HG02884 (cell line): ENCODE measurements at regions not wholly inside any gene's neighbourhood (a gene's known extent, or its start where the extent isn't known, plus 50 kb on each side); places are given as distances from the start of the nearest gene placed in this dataset.
"Not testable (repeated sequence)": the region's sequence is repeated elsewhere in the genome, so short reads cannot be mapped to it uniquely, and the experiment has no call there.

ENCODE experiments used
- ATAC-seq: cut with Tn5 transposase; IDR thresholded peaks from one replicate; pipeline ENCODE4 v1.9.1; 2021; ENCODE audit warnings: mild to moderate bottlenecking, moderate library complexity; ENCODE audit not compliant: unreplicated experiment

DNA sequence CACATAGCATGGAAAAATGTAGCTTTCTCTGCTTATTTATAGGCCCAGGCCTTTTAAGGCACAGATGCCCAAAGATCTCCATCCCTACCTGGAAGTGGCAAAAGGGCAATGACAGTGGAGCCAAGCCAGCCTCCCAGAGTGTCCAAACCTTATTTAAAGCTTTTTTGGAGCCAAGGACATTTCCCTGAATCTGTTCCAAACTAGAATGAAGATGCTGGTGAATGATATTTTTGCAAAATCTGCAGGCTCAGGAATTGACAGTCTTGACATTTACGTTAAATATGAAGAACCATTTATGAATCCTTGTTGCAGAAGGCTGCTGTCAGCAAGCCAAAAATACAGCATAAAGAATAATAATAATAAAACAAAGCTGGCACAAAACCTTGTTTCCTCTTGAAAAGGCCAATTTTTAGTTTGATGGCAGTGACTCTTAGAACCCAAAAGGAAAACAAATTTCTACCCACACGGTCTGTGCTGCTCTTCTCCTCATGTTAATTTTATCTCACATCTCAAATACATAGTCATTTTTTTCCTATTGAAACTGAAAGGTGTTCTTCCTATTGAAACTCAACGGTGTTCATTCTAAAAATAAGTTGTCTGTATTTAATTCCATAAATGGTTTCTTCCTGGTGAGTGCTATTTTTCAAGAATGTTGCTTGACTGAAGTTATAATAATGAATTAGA is 206.3 kb upstream of the TBL1X start:
- ATAC-seq: no peak

DNA sequence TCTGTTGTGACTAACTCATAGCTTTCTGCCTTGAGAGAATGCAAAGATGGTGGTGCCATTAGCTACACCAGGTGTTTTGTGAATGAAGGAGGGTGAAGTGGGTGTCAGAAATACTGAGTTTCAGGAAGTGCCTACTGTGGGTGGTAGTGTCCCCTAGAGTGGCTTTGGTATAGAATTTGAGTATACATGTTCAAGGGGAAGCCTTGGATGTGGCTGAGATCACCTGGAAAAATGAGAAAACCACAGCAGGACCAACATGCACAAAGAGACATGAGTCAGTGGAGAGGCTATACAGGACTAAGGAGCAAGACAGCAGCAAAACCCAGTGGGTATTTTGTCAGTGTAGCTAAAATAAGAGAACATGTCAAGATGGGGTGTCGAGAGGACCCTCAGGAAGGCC is 204.3 kb upstream of the TBL1X start:
- no peak for ATAC-seq

DNA sequence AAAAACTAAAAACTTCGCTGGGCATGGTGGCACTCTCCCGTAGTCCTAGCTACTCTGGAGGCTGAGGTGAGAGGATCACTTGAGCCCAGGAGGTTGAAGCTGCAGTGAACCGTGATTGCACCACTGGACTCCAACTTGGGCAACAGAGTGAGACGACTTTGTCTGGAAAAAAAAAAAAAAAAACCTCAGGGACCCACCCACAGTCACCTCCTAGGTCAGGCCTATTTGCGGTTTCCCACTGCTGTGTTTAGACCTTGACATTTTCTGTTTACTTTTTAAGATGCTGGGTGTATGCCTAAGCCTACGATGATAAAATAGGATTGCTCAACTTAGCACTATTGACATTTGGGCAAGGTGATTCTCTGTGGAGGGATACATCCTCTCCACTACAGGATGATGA is 197.4 kb upstream of the TBL1X start:
- ATAC-seq: no peak

DNA sequence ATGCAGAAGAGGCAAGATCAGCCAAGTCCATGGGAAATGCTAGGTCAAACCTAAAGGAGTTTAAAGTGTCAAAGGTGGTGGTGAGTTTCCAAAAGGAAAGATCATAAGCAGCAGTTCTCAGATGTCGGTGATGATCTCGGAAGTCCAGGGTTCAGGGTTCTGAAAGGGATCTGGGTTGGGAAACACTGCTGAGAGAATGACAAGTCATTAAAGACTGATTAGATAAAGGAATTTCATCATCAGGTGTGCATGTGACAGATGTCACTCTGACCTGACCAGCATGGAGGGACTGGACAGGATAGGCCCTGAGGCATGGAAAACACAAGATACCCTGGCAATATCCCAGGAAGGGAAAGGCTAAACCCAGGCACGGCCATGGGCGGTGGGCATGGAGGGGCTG is 195.7 kb upstream of the TBL1X start:
- no peak for ATAC-seq

DNA sequence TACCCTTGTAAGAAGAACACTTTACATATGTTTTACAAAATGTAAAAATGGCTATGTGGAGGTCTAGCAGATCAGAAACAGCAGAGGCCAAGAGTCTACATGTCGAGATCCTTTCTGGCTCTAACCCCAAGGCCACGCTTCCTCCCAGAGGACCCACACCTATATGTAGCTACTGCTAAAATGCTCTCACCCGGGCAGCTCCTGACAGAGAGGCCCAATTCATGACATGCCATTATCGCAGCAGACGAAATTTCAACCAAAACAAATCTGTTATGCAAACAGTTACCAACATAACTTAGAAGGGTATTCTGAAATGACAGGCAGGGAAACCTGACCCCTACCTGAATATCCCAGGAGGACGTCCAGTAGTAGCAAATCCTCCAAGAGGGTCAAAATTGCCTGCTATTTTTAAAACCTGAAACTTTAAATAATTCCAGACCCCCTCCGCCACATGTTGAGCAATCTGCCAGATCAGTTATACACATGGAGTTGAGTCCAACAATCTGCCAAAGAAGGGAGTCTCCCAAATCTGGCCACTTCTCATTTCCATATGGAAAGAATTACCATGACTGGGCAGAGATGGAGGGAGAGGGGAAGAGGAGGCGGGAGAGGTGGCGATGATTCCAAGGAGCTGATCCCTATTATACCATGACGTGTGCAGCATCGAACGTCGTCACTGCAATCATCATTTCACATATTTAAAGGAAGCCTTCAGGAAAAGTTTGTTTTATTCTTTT is 192.9 kb upstream of the TBL1X start:
- no peak for ATAC-seq

DNA sequence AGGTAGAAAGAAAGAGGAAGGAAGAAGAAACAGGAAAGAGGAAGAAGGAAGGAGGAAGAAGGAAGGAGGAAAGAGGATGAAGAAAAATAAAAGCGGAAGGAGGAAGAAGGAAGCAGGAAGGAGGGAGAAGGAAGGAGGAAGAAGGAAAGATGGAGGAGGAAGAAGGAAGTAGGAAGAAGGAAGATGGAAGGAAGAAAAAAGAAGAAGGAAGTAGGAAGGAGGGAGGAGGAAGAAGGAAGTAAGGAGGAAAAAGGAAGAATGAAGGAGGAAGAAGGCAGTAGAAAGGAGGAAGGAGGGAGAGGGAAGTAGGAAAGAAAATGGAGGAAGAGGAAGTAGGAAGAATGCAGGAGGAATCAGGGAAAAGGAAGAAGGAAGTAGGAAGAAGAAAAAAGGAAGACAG is 191.1 kb upstream of the TBL1X start:
- no peak for ATAC-seq

DNA sequence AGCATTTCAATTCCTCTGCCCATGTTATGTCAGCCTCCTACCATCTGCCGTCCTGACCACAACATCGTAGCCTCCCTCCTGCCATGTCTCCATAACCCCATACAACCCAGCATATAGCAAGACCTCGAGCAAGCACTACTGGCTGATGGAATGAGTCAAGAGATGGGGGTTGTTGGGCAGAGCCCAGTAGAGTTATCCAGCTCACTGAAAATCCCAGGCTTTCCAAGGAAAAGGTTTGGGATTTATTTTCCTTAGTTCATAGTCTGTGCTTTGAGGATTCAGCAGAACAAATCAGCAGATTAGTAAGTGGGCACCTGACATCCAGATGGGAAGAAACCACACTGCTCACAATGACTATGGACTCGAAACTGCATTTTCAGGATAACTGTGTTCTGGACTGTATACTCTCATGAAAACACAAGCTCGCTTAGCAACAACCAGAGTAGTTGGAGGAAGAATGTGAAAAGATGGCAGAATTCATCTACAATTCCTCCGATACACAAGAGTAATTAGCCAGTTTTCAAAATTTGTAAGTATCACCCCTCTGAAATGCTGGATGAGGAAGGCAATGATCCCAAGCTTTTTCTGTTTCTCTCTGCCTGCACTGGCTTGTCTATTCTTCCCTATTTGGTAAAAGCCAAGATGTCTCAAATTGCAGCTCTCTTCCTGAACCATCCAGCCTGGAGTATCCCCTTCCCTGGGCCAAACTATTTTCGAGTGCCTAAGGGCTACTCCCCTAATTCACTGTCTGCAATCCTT is 186.2 kb upstream of the TBL1X start:
- no peak for ATAC-seq

DNA sequence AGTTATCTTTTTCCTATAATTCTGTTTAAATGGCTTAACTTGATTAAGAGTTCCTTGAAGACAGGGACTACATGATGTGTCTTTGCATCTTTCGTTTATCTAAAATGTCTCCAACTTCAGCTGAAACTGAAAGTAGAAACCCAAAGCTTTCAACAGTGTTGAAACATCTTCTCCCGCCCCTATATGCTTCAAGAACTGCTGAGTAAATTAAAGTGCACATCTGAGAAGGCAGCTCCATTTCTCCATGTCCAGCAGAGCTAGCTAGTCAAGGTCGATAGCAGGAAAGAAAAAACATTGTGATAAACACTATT is 185.7 kb upstream of the TBL1X start:
- ATAC-seq: no peak

DNA sequence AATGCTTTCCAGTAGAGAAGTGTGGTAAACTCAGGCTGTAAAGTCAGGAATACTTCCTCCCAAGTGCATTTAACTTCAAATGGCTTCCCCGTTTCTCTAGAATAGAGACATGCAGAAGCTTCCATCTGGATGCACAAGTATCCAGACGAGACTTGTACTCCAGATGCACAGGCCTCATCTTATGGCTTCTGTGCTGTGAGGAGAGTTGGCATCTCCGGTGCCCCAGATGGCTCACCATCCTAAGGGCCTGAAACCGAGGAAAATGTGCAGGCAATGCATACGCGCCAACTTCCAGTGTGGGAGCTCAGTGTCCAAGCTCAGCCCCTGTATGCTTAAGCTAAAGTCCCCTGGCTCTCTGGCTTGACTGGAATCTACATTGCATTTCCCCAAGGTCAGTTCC is 184.0 kb upstream of the TBL1X start:
- no peak for ATAC-seq

DNA sequence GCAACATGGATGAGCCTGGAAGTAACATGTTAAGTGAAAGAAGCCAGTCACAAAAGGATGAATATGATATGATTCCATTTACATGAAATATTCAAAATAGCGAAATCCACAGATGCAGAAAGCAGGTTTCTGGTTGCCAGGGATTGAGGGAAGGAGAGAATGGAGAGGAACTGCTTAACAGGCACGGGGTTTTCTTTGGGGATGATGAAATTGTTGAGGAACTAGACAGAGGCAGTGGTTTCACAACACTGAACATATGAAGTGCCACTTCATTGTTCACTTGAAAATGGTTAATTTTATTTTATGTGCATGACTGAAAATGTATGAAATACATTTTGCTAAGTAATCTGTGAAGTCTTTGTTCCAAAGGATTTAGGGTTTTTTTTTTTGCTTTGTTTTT is 182.5 kb upstream of the TBL1X start:
- ATAC-seq: no peak

DNA sequence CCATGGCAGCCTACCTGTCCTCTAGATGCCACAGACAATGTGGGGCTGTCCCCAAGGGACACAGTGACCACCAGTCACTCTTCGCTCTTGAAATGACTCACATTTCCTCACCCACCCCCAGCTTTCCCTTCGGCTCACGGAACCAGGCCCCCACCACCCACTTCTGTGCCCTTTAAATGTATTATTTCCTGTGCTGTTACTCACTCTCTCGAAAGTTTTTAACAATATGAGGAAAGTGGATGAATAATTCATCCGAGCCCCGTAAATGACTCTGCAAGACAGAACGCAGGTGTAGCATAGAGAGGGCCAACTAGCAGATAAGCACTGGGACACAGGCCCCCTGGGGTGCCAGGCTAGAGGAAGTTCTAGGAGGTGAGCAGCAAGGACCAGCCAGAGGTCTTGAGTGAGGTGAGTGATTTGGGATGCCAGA is 179.5 kb upstream of the TBL1X start:
- no peak for ATAC-seq

DNA sequence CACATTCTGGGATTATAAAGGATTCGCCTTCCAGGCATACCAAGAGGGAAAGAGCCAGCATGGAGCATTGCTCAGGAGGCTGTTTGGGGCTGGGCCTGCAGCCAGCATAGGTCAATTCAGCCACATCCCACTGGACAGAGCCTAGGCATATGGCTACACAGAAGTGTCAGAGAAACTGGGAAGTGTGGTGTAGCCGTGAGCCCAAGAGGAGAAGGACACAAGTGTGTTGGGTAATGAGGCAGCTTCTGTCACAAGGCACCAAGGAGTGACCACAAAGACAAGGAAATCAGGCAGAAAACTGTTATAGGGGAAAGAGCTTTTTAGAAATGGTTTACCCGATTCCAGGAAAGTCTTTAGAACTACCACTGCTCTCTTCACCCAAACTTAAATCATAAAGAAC is 178.6 kb upstream of the TBL1X start:
- no peak for ATAC-seq

DNA sequence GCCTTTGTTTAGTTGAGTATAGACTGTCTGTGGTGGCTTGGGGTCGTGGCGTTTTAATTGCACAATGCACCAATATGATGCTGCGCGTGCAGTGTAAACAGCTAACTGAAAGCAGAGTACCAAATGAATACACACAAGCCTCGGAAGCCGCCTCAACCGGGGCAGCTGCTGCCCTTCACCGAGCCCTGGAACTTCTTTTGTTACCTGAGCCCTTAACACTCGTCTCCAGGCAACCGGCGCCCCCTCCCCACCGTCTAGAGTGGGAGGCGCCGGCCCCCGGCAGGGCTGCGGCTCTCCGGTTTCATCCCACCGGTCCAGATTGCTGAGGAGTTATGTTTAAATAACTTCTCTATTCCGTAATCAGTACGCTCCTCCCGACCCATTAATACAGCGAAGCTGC is 173.2 kb upstream of the TBL1X start:
- ATAC-seq: no peak

DNA sequence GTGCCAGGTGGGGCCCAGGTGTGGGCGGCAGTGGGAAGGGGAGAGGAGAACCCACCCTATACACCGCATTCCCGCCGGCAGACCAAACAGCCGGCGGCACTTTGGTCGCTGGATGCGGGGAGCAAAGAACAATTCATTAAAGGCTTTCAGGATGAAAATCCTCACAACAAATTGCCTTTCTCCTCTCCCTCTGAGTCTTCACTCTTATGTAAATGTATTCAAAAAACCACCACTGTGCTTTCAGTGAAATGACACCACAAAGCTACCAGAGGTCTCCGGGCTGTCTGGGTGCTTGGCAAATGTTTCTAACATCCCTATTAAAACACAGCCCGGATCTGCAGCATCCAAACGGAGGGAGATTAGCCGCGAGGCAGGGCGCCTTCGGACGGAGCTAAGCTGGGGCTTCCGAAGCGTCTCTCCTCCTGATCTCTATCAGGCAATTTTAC is 171.8 kb upstream of the TBL1X start:
- ATAC-seq: no peak

DNA sequence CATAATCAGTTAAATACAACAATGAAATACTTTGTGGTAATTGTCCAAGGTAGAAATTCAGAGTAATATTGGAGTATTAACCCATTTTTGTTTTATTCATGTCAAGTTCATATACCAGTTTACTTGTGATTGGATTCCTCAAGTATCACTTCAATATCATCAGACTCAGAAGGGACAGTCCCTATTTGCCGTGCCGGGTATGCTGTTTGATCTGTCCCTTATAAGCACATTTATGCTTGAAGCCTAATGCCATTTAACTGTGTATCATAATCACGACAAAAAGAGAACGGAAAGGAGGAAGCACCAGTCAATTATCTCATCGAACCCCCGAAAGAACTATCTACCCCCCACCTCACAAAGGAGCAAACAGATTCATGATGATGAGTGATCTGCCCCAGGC is 171.0 kb upstream of the TBL1X start:
- no peak for ATAC-seq

DNA sequence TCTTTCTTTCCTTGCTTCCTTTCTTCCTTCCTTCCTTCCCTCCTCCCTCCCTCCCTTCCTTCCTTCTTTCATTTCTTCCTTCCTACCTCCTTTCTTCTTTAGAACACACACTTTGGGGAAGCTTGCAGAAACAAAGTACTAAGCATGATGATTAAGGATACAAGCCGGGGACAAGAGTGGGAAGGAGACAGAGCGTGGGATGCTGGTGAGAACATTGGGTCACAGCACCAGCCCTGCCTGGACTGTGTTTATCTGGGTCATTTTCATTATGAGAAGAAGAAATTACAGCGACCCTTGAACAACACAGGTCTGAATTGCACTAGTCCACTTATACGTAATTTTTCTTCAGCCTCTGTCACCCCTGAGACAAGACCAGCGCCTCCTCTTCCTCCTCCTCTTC is 169.3 kb upstream of the TBL1X start:
- no peak for ATAC-seq

DNA sequence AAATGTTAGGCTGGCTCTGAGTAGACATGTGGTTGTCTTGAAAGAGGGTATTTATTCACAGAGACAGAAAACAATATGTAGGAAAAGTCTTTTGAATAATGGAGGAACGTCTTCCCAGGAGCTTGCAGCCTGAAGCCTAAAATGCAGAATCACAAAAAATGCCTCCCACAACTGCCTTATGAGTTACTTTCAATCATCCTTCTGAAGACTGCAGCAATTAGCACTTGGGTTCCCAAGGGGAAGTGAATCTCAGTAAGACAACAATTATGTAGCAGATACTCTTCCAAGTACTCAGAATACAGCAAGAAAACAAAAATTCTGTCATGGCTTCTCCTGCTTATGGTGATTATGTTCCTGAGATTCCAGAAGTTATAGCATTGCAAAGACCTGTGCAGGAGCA is 166.6 kb upstream of the TBL1X start:
- ATAC-seq: no peak

DNA sequence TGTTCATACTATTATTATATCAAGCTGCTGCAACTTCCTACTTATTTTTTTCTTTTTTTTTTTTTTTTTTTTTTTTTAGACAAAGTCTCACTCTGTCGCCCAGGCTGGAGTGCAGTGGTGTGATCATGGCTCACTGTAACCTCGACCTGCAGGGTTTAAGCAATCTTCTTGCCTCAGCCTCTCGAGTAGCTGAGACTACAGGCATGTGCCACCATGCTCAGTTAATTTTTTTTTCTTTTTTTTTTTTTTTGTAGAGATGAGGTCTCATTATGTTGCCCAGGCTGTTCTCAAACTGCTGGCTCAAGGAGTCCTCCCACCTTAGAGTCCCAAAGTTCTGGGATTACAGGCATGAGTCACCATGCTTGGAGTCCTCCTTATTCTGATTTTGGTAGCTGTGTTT is 165.2 kb upstream of the TBL1X start:
- ATAC-seq: not testable (repeated sequence)

DNA sequence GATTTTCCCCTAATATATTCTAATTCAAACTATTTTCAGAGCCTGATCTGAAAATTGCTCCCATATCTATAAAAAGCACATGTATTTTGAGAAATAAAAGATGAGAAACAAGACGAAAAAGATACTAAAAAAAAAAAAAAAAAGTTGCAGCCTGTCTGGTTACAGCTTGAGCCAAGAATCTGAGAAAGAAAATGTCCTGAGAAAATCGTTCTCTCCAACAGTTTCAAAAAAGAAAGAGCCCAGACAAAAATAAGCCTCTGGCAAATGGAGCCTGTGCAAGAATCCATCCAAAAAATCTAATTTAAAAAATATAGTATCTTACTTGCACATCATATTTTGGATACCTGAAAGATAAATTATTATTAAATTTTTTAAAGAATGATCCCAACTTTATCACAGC is 163.0 kb upstream of the TBL1X start:
- ATAC-seq: no peak

DNA sequence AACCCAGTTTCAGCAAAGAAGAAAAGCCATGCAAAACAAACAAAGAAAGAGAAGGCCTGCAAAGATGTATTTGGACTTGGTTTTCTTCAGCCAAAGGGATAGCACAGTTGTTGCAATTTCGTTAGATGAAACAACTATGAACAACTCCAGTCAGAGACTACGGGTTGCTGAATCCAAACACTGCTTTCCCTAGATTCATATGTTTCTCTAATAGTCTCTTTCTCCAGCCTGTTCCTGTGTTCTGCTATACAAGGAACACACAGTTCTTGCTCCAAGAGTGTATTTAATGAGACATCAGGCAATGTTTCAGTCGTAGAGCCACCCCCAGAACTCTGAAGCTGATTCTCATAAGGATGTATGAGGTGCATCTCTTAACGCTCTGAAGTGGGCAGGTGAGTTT is 162.5 kb upstream of the TBL1X start:
- ATAC-seq: no peak

DNA sequence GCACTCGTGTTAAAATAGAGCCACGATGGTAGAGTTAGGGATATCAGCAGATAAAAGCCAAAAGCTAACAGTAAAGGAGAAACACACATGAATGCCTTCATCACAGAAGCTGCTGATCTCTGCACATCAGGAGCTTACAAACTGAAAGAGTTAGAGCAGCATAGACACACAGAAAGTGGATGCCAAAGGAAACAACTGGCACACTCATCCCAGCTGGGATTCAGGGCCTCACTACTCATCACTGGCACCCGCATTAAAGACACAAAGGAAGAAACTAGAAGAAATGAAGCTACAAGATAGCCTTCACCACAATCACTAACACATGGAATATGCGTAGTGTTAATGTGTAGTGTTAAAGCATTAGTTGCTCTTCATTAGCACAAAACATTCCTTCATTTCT is 156.4 kb upstream of the TBL1X start:
- ATAC-seq: no peak

DNA sequence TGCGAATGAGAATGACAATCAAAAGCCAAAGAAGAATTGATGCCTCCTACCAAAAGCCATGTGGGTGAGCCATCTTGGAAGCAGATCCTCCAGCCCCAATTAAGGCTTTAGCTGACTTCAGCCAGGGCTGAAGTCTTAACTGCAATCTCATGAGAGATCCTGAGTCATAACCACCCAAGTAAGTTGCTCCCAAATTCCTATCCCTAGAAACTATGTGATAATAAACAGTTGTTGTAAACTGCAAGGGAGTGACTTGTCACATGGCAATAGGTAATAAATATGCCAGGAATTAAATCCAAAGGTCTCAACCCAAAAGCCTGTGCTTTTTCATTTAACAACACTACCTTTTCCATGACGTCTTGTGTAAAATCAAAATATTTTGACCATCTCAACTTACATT is 154.2 kb upstream of the TBL1X start:
- ATAC-seq: no peak
